Esophagus muscularis mucosa (tissue), 3 donors: ENCODE measurements at regions not wholly inside any gene's neighbourhood (a gene's known extent, or its start where the extent isn't known, plus 50 kb on each side); places are given as distances from the start of the nearest gene placed in this dataset.

Source experiments
- POLR2A ChIP-seq: fragments of 450-650 bp; IDR thresholded peaks from one replicate; pipeline ENCODE4 v1.6.1; 2017; ENCODE audit warnings: antibody characterized with exemption, moderate library complexity, mild to moderate bottlenecking, low read depth
- POLR2AphosphoS5 ChIP-seq, 2 donors: sonication (generic); formaldehyde crosslinking; IDR thresholded peaks; one replicate each; pipeline ENCODE4 v1.6.1; 2017; ENCODE audit warnings: antibody characterized with exemption in 2 of 2
- TF ChIP-seq, protein P1 (sequence below), 3 experiments: fragments of 200-600 bp in 2 of 3; fragments of 450-650 bp in 1 of 3; sonication (generic) in 2 of 3; IDR thresholded peaks; one replicate each; pipeline ENCODE4 v1.5.1; 2017 to 2019; ENCODE audit warnings: antibody characterized with exemption in 3 of 3, mild to moderate bottlenecking in 2 of 3, moderate library complexity in 1 of 3

DNA sequence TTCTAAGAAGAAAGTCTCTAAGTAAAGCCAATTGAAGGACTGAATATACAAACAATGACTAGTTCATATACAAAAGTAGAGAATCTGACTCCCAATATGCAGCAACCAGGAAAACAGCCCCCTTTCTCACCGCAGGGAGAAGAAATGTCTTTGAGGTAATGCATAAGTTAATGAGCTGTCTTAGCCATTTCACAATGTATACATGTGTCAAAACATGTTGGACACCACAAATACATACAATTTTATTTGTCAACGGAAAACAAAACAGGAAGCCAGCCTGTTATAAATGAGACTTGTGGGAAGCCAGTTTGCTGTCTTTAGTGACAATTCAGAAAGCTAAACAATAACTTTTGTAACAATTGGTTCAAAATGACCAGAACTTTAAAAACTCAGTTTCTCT is 389.2 kb downstream of the CBLN2 start:
- TF ChIP-seq, protein P1, sequence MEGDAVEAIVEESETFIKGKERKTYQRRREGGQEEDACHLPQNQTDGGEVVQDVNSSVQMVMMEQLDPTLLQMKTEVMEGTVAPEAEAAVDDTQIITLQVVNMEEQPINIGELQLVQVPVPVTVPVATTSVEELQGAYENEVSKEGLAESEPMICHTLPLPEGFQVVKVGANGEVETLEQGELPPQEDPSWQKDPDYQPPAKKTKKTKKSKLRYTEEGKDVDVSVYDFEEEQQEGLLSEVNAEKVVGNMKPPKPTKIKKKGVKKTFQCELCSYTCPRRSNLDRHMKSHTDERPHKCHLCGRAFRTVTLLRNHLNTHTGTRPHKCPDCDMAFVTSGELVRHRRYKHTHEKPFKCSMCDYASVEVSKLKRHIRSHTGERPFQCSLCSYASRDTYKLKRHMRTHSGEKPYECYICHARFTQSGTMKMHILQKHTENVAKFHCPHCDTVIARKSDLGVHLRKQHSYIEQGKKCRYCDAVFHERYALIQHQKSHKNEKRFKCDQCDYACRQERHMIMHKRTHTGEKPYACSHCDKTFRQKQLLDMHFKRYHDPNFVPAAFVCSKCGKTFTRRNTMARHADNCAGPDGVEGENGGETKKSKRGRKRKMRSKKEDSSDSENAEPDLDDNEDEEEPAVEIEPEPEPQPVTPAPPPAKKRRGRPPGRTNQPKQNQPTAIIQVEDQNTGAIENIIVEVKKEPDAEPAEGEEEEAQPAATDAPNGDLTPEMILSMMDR (IDR thresholded peaks at IDR 0.05) = no peak
- TF ChIP-seq POLR2AphosphoS5 (IDR thresholded peaks at IDR 0.05) (no peak), POLR2A (no peak)
